Endothelial cell (in vitro differentiated cells): ENCODE measurements at regions not wholly inside any gene's neighbourhood (a gene's known extent, or its start where the extent isn't known, plus 50 kb on each side); places are given as distances from the start of the nearest gene placed in this dataset.

Source experiments
- DNase-seq: peaks from one replicate; pipeline ENCODE4 v3.0.0; 2021; ENCODE audit warnings: low spot score
- H3K27ac Mint-ChIP-seq: one replicate; pipeline ENCODE4 v1.8.0; 2021; ENCODE audit warnings: mixed read lengths, inconsistent platforms; ENCODE audit not compliant: unreplicated experiment
- H3K27me3 Mint-ChIP-seq: one replicate; pipeline ENCODE4 v1.8.0; 2021; ENCODE audit warnings: mild to moderate bottlenecking, moderate library complexity, mixed read lengths, inconsistent platforms; ENCODE audit not compliant: unreplicated experiment
- H3K36me3 Mint-ChIP-seq: one replicate; pipeline ENCODE4 v1.8.0; 2021; ENCODE audit warnings: mild to moderate bottlenecking, low read depth, mixed read lengths, inconsistent platforms; ENCODE audit not compliant: unreplicated experiment
- H3K4me1 Mint-ChIP-seq: one replicate; pipeline ENCODE4 v1.8.0; 2021; ENCODE audit warnings: mild to moderate bottlenecking, mixed read lengths, inconsistent platforms; ENCODE audit not compliant: unreplicated experiment
- H3K4me3 Mint-ChIP-seq: one replicate; pipeline ENCODE4 v1.8.0; 2021; ENCODE audit warnings: mild to moderate bottlenecking, mixed read lengths, inconsistent platforms; ENCODE audit not compliant: unreplicated experiment
- H3K9me3 Mint-ChIP-seq: one replicate; pipeline ENCODE4 v1.8.0; 2021; ENCODE audit warnings: mixed read lengths, inconsistent platforms; ENCODE audit not compliant: unreplicated experiment
- TF ChIP-seq, protein P1 (sequence below): fragments of 200-600 bp; sonication (generic); IDR thresholded peaks from one replicate; pipeline ENCODE4 v1.5.0; 2021; ENCODE audit warnings: antibody characterized with exemption; ENCODE audit not compliant: unreplicated experiment

DNA sequence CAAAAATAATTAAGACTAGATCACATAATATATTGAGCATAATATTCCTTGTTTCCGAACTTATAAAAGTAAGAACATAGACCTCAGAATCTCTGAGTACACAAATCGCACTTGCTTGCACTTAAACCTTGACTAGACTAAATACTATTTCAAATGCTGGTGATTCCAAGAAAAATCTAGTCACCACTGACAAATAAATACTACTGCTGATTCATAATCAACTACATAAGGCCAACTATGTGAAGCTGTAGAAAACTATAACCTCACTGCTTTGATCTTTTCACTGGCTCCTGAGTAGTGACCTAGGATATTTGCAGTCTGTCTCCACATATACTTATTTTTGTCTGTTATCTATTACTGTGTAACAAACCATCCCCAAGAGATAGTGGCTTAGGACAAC, 245.4 kb downstream of the DIO2 start:
- H3K9me3 Mint-ChIP-seq, result no peaks in the 10 kb centered on the region

DNA sequence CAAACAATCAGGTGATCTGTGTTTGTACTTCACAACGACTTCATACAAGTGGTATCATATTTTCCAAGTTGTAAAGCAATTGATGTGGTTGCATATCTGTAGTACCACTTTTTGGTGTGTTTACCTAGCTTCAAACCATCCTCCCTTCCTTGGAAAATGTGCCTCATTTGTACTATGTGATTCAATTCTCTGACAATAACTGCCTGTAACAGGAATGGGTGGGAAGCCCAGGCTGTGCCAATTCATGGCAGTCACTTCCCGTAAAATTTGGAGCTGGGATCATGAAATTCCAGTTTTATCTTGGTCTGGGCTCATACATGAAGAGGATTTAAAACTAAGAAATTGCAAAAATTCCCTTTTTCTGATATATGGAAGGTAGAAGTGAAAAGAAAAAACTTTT, 250.1 kb downstream of the DIO2 start:
- no peak overlapping the region for H3K4me3 Mint-ChIP-seq
- no peaks in the 10 kb centered on the region for H3K36me3 Mint-ChIP-seq
- no peaks in the 10 kb centered on the region for H3K27me3 Mint-ChIP-seq
- no peaks in the 10 kb centered on the region for H3K4me1 Mint-ChIP-seq
- no peaks in the 10 kb centered on the region for H3K9me3 Mint-ChIP-seq
- TF ChIP-seq, protein P1, sequence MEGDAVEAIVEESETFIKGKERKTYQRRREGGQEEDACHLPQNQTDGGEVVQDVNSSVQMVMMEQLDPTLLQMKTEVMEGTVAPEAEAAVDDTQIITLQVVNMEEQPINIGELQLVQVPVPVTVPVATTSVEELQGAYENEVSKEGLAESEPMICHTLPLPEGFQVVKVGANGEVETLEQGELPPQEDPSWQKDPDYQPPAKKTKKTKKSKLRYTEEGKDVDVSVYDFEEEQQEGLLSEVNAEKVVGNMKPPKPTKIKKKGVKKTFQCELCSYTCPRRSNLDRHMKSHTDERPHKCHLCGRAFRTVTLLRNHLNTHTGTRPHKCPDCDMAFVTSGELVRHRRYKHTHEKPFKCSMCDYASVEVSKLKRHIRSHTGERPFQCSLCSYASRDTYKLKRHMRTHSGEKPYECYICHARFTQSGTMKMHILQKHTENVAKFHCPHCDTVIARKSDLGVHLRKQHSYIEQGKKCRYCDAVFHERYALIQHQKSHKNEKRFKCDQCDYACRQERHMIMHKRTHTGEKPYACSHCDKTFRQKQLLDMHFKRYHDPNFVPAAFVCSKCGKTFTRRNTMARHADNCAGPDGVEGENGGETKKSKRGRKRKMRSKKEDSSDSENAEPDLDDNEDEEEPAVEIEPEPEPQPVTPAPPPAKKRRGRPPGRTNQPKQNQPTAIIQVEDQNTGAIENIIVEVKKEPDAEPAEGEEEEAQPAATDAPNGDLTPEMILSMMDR, result no peak
- no peak for DNase-seq
- no peak overlapping the region for H3K27ac Mint-ChIP-seq

More for the DNA sequence above, 245.4 kb downstream of the DIO2 start:
- TF ChIP-seq, protein P1, result no peak
- no peaks in the 10 kb centered on the region for H3K4me1 Mint-ChIP-seq
- no peak for DNase-seq
- no peak overlapping the region for H3K27ac Mint-ChIP-seq
- no peak overlapping the region for H3K4me3 Mint-ChIP-seq
- no peaks in the 10 kb centered on the region for H3K36me3 Mint-ChIP-seq
- no peaks in the 10 kb centered on the region for H3K27me3 Mint-ChIP-seq

DNA sequence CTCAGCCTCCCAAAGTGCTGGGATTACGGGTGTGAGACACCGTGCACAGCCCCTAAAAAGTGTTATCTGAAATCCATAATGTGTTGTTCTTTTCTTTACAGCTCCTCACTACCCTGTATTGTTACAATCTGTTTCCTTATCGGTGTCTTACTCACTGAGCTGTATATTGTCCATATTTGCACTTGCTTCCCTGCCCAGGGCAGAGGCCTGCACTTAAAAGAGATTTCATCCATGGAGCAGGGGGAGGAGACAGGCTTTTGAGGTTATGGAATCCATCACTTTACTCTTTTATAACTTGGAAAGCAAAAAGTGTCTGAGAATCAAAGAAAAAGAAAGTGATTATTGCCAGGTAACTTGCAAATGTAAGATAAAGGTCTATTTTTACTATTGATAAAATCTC, 251.0 kb downstream of the DIO2 start:
- no peak for DNase-seq
- H3K27ac Mint-ChIP-seq, result no peak overlapping the region
- H3K27me3 Mint-ChIP-seq, result no peaks in the 10 kb centered on the region
- TF ChIP-seq, protein P1, result no peak
- no peaks in the 10 kb centered on the region for H3K4me1 Mint-ChIP-seq
- H3K36me3 Mint-ChIP-seq, result no peaks in the 10 kb centered on the region
- no peak overlapping the region for H3K4me3 Mint-ChIP-seq
- H3K9me3 Mint-ChIP-seq, result no peaks in the 10 kb centered on the region

DNA sequence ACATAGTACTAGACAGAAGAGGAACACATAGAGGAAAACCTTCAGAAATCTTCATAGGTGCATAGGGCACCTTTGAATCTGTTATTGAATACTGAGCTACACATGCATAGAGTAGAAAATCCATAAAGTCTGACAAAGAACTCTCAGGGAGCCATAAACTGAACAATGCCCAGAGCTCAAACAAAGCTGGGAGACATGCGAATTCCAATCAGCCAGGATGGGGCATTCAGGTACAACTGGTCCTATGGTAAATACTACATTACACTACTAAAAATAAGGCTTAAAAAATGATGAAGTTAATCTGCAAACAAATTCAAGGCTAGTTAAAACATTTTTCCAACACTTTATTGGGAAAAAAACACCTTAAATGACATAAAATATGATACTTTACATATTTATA, 259.7 kb downstream of the DIO2 start:
- Mint-ChIP-seq H3K4me1 (no peaks in the 10 kb centered on the region), H3K27ac (no peak overlapping the region), H3K4me3 (no peak overlapping the region), H3K36me3 (no peaks in the 10 kb centered on the region), H3K27me3 (no peaks in the 10 kb centered on the region), H3K9me3 (no peaks in the 10 kb centered on the region)
- no peak for DNase-seq
- TF ChIP-seq, protein P1, result no peak

DNA sequence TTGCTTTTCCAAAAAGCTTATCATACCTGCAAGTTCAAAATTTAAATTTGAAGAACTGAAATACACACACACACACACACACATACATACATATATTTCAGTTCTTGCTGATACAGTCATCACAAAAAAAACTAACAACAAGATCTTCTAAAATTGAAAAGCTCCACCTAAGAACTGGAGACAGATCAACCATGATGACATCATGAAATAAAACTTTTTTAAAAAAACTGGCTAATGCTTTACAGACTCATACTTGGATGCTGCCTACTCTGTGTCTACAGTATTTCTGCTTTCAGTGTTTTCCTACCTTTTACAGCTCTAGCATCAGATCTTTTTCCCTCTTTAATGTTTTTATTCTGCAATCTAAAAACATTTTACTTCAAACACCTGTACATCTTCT, 261.4 kb downstream of the DIO2 start:
- H3K27me3 Mint-ChIP-seq, result no peaks in the 10 kb centered on the region
- TF ChIP-seq, protein P1, result no peak
- no peak for DNase-seq
- H3K4me1 Mint-ChIP-seq, result no peaks in the 10 kb centered on the region
- H3K9me3 Mint-ChIP-seq, result no peaks in the 10 kb centered on the region
- H3K4me3 Mint-ChIP-seq, result no peak overlapping the region
- H3K27ac Mint-ChIP-seq, result no peak overlapping the region
- H3K36me3 Mint-ChIP-seq, result no peaks in the 10 kb centered on the region
